D341Med (cell line): ENCODE measurements at regions not wholly inside any gene's neighbourhood (a gene's known extent, or its start where the extent isn't known, plus 50 kb on each side); places are given as distances from the start of the nearest gene placed in this dataset.

ENCODE experiments used
- DNase-seq: peaks from one replicate; pipeline ENCODE4 v3.0.0; 2012; ENCODE audit warnings: low spot score

GRCh38 chr21:34192646-34193285 lies 119.4 kb downstream of the MRPS6 start:
- DNase-seq, result no peak

- DNase-seq, result no peak
Observed at GRCh38 chr21:34195335-34195734, 122.0 kb downstream of the MRPS6 start.

DNA sequence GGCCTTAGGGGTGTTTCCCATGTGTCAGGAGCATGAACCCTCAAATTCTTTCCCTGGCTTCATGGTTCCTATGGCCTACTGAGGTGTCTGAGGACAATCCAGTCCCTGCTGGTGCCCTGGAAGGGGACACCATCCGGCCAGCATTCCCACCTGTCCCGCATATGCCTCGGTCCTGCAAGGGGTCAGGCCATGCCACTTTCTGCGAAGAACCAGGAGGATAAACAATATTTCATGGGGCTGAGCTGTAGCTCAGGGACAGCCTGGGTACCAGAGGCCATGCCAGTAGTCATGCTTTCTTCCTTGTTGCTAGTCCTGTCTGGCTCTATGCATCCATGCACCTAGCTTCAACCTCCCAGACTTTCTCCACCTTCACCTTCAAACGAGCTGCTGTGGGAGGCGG lies 123.6 kb downstream of the MRPS6 start:
- no peak for DNase-seq

DNA sequence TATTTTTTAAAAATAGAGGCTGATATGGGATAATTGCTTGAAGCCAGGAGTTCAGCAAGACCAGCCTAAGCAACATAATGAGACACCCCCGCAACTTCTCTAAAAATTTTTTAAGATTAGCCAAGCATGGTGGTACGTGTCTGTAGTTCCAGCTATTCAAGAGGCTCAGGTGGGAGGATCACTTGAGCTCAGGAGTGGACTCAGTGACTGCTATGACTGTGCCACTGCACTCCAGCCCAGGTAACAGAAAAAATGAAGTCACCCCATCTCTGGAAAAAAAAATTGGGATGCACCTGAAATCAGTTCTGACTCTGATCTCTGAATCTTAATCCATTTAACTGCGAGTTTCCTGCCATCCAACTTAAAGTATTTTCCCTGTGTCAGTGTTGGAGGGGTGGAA lies 124.2 kb downstream of the MRPS6 start:
- no peak for DNase-seq

DNA sequence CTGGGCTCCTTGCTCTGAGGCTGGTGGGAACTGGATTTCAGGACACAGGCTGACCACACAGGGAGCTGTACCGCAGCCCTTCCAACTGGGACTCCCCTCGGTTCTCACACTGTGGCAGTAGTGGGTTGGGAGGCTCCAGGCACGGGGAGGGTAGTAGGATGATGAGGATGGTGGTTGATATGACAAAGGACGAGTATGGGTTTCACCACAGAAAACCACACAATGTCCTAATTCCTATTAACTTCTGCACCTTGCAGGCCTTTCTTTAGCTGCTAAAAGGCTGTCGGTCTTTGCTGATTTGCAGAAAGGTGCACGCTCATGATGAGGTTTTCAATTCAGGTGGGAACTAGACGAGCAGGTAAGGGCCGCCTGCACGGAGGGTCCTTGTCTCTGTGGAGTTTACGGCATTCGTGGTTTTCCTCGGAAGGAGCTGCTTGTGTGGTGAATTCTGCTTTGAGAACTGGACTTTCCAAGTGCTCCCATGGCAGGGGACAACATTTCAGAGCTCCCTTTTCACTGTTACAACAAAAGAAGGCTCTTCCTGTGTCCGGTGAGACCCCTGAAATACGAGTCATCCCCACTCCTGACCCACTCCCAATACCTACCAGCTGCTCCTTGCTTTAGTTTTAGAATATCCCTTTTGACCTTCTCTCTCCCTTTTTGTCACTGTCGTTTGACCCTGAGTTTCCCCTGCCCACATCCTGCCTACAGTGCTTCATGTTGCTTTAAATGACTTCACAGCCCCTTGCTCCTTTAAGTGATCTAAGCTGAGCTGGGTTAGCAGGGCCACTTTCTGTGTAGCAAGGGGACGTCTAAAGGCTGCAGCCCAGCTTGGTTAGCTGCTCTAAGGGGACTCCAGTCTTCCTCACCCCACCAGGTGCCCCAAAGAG lies 125.1 kb downstream of the MRPS6 start:
- no peak for DNase-seq

DNA sequence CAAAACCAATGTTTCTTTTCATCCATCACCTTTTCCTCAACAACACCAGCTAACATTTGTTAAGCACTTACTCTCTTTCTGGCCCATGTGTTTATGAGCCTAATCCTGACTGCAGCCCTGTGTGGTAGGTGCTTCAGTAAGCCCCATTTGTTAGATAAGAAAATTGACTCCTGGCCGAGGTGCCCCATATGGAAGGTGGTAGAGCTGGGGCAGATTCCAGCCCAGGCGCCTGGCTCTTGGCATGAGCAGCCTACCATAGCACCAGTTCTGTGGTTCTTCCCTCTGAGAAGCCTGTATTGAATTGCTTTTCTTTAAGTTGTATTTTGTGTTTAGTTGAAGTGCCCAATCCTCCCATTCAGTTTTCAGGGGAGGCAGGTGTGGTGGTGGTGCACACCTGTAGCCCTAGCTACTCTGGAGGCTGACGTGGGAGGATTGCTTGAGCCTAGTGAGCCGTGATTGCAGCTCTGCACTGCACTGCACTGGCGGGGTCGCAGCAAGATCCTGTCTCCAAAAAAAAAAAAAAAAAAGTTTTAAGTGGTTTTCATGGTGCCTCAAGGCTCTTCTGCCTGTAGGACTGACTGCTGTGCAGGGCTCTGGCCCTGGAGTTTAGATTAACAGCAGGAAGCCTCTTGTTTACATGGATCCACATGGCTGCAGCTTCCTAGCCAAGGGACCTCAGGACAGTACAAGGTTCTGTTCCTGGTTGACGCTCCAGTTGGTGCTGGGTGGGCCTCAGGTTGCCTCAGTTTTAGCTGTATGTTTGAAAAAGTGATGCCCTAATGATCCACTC lies 125.9 kb downstream of the MRPS6 start:
- DNase-seq, result no peak

DNA sequence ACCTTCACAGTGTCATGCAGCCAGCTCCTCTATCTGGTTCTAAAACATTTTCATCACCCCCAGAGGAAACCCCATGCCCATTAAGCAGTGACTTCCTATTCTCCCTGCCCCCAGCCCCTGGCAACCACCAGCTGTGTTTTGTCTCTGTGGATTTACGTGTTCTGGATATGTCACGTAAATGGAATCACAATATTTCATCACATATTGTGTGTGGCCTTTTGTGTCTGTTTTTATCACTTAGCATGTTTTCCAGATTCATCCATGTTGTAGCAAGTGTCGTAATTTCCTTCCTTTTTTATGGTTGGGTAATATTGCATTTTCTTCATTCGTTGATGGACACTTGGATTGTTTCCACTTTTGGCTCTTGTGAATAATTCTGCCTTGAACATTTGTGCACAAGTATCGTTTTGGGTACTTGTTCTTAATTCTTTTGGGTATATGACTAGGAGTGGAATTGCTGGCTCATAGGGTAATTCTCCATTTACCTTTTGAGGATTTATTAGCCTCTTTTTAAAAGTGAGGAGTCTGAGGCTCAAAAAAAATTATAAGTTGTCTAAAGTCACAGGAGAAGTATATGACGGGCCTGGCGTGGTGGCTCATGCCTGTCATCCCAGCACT lies 127.0 kb downstream of the MRPS6 start:
- no peak for DNase-seq

DNA sequence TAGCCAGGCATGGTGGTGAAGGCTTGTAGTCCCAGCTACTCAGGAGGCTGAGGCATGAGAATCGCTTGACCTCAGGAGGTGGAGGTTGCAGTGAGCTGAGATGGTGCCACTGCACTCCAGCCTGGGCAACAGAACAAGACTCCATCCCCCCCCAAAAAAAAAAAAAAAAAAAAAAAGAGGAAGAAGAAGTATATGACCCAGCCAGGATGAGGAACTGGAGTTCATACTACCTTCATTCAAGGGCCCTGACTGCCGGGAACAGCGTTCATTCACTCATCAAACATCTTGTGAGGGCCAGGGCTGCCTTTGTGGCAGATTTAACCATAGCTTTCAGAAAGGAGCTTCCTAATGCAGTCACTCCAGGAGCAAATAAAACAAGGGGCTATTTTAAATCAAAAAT lies 127.6 kb downstream of the MRPS6 start:
- DNase-seq, result no peak

- no peak for DNase-seq
Observed at GRCh38 chr21:34201481-34201858, 128.1 kb downstream of the MRPS6 start.

DNA sequence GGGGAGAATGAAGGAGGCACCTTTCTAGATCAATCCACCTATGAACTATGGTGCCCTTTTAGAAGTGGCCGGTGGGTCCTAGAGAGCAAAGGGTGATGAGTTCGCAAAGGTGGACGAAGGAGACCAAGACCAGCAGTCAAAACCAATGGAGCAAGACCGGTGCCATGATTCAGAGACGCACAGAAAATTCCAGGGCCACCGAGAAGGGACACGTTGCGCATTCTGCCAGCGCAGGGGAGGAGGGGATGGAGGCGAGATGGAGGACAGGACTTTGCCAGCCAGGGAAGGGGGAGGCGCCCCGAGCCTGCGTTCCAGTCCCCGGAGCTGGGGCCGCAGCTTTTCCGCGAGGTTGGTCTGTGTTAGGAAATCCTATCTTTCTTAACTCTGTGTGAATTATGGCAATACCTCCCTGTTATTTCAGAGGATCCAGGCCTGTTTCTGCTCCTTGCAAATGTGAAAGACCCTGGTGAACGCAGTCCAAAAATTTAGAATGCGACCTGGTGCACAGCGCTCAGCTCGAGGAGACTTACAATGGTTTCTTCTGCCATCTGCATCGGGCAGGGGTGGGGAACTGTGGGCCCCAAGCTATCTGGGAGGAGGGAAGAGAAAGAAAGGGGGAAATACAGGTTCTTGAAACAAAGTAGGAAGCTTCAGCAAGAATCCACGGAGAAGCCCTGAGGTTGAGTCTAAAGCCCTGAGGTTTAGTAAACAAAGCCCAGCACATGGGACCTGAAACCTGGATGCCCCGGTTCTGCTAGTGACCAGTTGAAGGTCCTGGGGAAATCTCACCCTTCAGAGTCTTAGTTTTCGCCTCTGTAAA lies 129.4 kb downstream of the MRPS6 start:
- DNase-seq, result no peak

GRCh38 chr21:34203851-34204420 lies 130.6 kb downstream of the MRPS6 start:
- DNase-seq, result no peak

- DNase-seq, result no peak
Observed at GRCh38 chr21:34204481-34205439, 131.4 kb downstream of the MRPS6 start.

DNA sequence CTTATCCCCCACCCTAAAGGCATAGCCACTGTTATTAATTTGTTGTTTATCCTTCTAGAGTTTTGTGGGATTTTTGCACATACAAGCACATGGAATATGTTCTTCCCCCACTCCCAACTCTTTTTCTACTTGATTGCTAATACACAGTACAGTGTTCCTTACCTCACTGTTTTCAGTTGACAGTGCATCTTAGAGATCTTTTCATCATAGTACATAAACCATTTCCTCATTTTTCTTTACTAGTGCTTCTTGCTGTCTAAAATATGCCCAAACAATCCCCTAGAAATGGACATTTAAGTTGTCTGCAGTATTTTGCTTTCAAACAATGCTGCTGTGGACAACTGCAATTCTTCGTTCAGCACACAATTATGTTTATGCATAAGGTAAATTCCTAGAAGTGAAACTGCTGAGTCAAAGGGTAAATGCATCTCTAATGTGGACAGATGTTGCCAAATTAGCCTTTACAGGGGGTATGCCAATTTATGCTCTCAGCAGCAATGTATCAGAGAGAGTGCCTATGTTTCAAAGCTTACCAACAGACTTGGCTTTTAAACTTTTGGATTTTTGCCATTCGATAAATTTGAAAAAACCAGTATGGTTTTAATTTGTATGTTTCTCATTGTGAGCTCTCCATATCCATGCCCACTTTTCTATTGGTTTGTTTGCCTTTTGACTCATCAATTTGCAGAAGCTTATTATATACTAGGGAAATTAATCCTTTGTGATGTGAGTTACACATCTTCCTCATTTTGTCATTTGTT lies 132.6 kb downstream of the MRPS6 start:
- DNase-seq, result no peak

DNA sequence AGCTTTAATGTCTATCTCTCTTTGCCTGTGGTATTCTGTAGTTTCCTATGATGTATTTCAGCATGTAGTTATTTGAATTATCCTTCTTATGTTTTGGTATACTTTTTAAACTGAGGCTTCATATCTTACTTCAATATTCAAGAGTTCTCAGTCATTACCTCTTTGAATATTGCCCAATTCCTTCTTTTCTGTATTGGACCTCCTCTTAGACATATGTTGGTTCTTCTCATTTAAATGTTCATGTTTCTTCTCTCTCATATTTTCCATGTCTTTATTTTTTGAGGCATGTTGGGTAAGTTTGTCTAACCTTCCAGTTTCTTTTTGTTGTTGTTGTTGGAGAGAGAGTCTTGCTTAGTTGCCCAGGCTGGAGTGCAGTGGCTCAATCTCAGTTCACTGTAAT lies 140.6 kb downstream of the MRPS6 start:
- DNase-seq, result no peak

GRCh38 chr21:34215501-34215900 lies 142.1 kb downstream of the MRPS6 start:
- no peak for DNase-seq

DNA sequence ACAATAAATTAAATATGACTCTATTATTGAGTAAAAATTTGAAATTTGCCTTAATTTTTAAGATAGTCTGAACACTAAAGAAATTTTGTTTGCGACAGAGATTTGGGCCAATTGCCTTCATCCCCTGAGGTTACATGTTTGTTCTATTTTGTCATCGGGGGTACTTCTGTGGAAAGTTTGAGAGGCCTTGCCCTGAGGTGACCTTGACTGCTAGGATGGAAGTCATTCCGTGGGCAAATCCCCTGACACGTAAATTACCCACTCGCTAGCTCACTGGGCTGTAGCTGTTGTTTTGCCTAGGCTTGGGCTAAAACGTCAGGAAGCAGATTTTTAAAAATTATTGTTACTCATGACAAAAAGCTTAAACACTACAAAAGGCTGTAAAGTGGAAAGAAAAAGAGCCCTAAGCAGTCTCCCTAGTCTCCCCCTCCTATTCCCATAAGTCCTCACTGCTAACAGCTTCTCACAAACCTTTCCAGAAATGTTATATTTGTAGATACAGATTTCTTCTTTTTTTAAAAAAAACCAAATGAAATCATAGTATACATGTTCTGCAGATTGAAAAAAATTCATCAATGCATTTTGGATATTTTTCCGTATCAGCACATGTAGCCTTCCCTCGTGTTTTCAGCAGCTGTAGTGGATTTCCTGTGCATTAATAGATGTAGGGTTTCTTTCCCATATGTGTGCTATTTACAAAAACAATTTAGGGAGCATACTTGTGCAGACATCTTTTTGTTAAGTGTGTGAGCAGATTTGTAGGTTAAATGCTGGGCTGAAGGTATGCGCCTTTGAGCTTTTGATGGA lies 142.7 kb downstream of the MRPS6 start:
- no peak for DNase-seq

- no peak for DNase-seq
Observed at GRCh38 chr21:34216718-34217032, 143.3 kb downstream of the MRPS6 start.

- DNase-seq, result no peak
Observed at GRCh38 chr21:34217263-34217662, 143.9 kb downstream of the MRPS6 start.
